KMS-11 (cell line): ENCODE measurements at regions not wholly inside any gene's neighbourhood (a gene's known extent, or its start where the extent isn't known, plus 50 kb on each side); places are given as distances from the start of the nearest gene placed in this dataset.

Source experiments
- H2AFZ ChIP-seq: fragments of 200-600 bp; sonication (generic); 2 replicates; pipeline ENCODE4 v1.6.1; 2016; ENCODE audit warnings: antibody characterized with exemption, mixed run types, low read depth
- H3K27ac ChIP-seq: fragments of 200-600 bp; sonication (generic); 2 replicates; pipeline ENCODE4 v1.6.1; 2016; ENCODE audit warnings: mild to moderate bottlenecking, mixed run types
- H3K27me3 ChIP-seq: fragments of 200-600 bp; sonication (generic); 2 replicates; pipeline ENCODE4 v1.6.1; 2017; ENCODE audit warnings: mild to moderate bottlenecking, low read depth, mixed run types, moderate library complexity; ENCODE audit not compliant: insufficient read depth
- H3K36me3 ChIP-seq: fragments of 200-600 bp; sonication (generic); 2 replicates; pipeline ENCODE4 v1.6.1; 2017; ENCODE audit warnings: mild to moderate bottlenecking, mixed run types; ENCODE audit not compliant: insufficient read depth
- H3K4me1 ChIP-seq: fragments of 200-600 bp; sonication (generic); 2 replicates; pipeline ENCODE4 v1.6.1; 2016; ENCODE audit warnings: mild to moderate bottlenecking, low read depth, mixed run types; ENCODE audit not compliant: poor library complexity, severe bottlenecking
- H3K4me2 ChIP-seq: fragments of 200-600 bp; sonication (generic); 2 replicates; pipeline ENCODE4 v1.7.0; 2016; ENCODE audit warnings: mild to moderate bottlenecking, mixed run types
- H3K4me3 ChIP-seq: fragments of 200-600 bp; sonication (generic); IDR thresholded peaks from 2 replicates; pipeline ENCODE4 v1.6.1; 2017; ENCODE audit warnings: low read depth, low read length, mixed read lengths; ENCODE audit not compliant: insufficient read depth
- H3K79me2 ChIP-seq: fragments of 200-600 bp; sonication (generic); 2 replicates; pipeline ENCODE4 v1.6.1; 2016; ENCODE audit warnings: low read depth, mixed run types; ENCODE audit not compliant: insufficient read depth
- H3K9ac ChIP-seq: fragments of 200-600 bp; sonication (generic); 2 replicates; pipeline ENCODE4 v1.6.1; 2016; ENCODE audit warnings: mild to moderate bottlenecking, mixed run types
- H4K20me1 ChIP-seq: fragments of 200-600 bp; sonication (generic); 2 replicates; pipeline ENCODE4 v1.6.1; 2016; ENCODE audit warnings: mild to moderate bottlenecking, mixed run types; ENCODE audit not compliant: insufficient read depth
- CTCF ChIP-seq: fragments of 200-600 bp; sonication (generic); conservative IDR thresholded peaks from 2 replicates; pipeline ENCODE4 v1.6.1; 2017; ENCODE audit warnings: low read depth, mild to moderate bottlenecking, antibody characterized with exemption, low read length, moderate library complexity, mixed read lengths

GRCh38 chr3:80785475-80785874 lies 976.0 kb downstream of the GBE1 start:
- no peak overlapping the region for H2AFZ ChIP-seq
- no peaks in the 10 kb centered on the region for H3K79me2 ChIP-seq

GRCh38 chr3:80771085-80771484 lies 990.4 kb downstream of the GBE1 start:
- Histone ChIP-seq H3K4me1 (no peaks in the 10 kb centered on the region), H3K27ac (no peak overlapping the region), H3K9ac (no peak overlapping the region), H3K27me3 (no peaks in the 10 kb centered on the region), H2AFZ (no peak overlapping the region), H3K4me3 (no peak overlapping the region), H3K4me2 (no peak overlapping the region), H3K79me2 (no peaks in the 10 kb centered on the region), H3K36me3 (no peaks in the 10 kb centered on the region), H4K20me1 (no peaks in the 10 kb centered on the region)
- no peak for TF ChIP-seq CTCF

More at GRCh38 chr3:80785475-80785874, 976.0 kb downstream of the GBE1 start:
- Histone ChIP-seq H3K4me2 (no peak overlapping the region), H3K27ac (no peak overlapping the region), H3K27me3 (no peaks in the 10 kb centered on the region), H4K20me1 (no peaks in the 10 kb centered on the region), H3K9ac (no peak overlapping the region), H3K36me3 (no peaks in the 10 kb centered on the region), H3K4me1 (no peaks in the 10 kb centered on the region), H3K4me3 (no peak overlapping the region)
- no peak for TF ChIP-seq CTCF

GRCh38 chr3:80770106-80771074 lies 991.1 kb downstream of the GBE1 start:
- no peaks in the 10 kb centered on the region for H4K20me1 ChIP-seq
- H3K4me1 ChIP-seq, result no peaks in the 10 kb centered on the region
- H3K27me3 ChIP-seq, result no peaks in the 10 kb centered on the region
- TF ChIP-seq CTCF, result no peak
- H3K4me3 ChIP-seq, result no peak overlapping the region
- no peak overlapping the region for H3K27ac ChIP-seq
- H3K9ac ChIP-seq, result no peak overlapping the region
- no peak overlapping the region for H2AFZ ChIP-seq
- H3K36me3 ChIP-seq, result no peaks in the 10 kb centered on the region
- H3K4me2 ChIP-seq, result no peak overlapping the region
- no peaks in the 10 kb centered on the region for H3K79me2 ChIP-seq

- Histone ChIP-seq H3K27me3 (no peaks in the 10 kb centered on the region), H3K36me3 (no peaks in the 10 kb centered on the region), H3K4me3 (no peak overlapping the region), H3K9ac (no peak overlapping the region), H3K4me1 (no peaks in the 10 kb centered on the region), H2AFZ (no peak overlapping the region), H3K79me2 (no peaks in the 10 kb centered on the region), H4K20me1 (no peaks in the 10 kb centered on the region), H3K27ac (no peak overlapping the region), H3K4me2 (no peak overlapping the region)
- no peak for TF ChIP-seq CTCF
These were observed 991.8 kb downstream of the GBE1 start for GRCh38 chr3:80769683-80770082.
